Dermis blood vessel endothelial cell (primary cell): ENCODE measurements at regions not wholly inside any gene's neighbourhood (a gene's known extent, or its start where the extent isn't known, plus 50 kb on each side); places are given as distances from the start of the nearest gene placed in this dataset.

Source experiments
- DNase-seq: peaks from one replicate; pipeline ENCODE4 v3.0.0; 2010

- DNase-seq, result no peak
Measured at GRCh38 chr4:108520807-108521206, 99.6 kb upstream of the RPL34 start.

DNA sequence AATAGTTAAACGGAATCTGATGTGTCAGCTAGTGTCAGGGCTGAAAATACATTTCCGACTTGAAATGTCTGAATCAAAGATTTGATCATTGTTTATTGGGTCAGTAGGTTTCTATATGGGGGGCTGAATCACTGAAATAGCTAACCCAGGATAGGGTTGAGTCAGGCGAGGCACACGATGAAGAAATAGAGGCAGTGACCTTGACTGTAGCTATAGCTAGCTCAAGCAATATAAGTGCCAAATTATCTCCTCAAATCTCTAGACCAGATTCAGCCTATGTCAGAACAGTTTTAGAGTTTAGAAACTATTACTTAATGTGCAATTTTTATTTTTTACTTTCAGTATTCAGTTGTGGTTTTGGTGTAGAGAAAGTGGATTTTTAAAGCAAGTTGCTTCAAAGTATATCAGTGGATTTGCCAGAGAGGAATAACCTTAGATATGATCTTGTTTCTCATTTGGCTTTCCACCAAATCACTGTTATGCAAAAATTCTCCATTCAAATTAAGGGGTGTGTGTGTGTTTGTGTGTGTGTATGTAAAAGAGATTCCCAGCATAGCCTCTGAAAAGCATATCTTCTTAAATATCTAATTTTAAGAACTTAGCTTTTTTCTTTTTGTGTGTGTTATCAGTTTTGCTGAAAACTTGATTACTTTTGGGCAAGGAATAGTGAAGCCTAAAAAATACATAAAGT is 100.3 kb upstream of the RPL34 start:
- DNase-seq, result no peak

- no peak for DNase-seq
Measured at GRCh38 chr4:108519208-108519833, 101.1 kb upstream of the RPL34 start.

GRCh38 chr4:108512615-108513505 is 107.5 kb upstream of the RPL34 start:
- peak; percentile 60 for DNase-seq

- no peak for DNase-seq
Measured at GRCh38 chr4:108511618-108512017, 108.8 kb upstream of the RPL34 start.

GRCh38 chr4:108502356-108502755 is 118.0 kb upstream of the RPL34 start:
- DNase-seq, result no peak

GRCh38 chr4:108498925-108499324 is 121.5 kb upstream of the RPL34 start:
- DNase-seq, result no peak

DNA sequence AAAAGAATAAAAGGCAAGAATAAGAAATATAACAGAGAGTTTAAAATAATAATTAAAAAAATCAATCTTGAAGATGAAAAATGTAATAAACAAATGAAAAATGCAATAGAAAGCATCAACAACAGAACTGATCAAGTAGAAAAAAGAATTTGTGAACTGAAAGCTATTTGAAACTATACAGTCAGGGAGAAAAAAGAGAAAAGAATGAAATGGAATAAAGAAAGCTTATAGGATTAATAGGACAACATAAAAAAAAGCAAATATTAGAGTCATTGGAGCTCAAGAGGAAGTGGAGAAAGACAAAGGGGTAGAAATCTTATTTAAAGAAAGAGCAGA is 126.8 kb upstream of the RPL34 start:
- DNase-seq, result no peak

DNA sequence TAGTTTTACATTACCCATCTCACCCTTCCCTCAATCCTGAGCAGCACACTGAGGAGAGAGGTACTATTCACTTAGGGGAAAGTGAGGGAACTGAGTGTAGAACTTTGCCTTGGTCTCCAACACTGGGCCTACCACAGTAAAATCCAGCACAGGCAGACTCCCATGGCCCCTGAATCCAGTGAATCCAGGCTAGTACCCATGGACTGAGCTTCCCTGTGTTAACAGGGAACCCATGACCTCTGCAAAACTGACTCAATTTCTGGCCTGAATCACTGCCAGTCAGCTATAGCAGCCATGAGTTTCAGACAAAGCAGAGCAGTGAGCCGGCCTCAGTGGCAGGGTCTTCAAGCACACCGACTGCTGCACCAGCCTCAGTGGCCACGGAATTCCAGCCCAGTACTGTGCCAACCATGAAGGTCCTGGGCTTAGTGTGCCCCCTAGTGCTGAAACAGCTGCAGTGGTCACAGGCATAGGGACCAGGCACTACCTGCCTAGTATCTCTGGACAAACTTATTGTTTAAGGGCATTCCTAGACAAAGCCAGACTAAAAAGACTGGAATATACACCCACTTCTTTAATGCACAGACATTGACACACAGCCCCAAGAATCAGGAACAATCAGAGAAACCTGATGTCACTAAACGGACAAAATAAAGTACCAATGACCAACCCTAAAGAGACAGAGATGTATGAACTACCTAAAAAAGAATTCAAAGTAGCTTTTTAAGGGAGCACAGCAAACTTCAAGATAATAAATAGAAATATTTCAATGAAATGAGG is 127.4 kb upstream of the RPL34 start:
- DNase-seq, result peak; percentile 39

DNA sequence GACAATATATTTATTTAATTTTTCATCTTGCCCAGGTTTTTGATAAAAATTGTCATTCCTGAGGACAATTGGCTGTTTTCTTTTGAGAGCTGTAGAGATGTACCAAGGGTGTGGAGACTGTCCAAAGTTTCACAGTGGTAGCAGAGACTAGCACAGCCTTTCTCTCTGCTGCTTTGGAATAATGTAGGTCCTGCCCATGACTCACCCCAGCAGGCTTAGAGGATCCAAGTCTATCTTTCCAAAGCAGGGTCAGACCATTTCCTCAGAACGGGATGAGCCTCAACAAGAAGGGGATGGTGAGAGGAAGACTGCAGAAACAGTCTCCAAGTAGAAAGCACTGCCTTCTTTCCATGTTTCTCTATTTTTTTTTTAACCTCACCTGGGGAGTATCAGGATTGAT is 131.5 kb upstream of the RPL34 start:
- no peak for DNase-seq

DNA sequence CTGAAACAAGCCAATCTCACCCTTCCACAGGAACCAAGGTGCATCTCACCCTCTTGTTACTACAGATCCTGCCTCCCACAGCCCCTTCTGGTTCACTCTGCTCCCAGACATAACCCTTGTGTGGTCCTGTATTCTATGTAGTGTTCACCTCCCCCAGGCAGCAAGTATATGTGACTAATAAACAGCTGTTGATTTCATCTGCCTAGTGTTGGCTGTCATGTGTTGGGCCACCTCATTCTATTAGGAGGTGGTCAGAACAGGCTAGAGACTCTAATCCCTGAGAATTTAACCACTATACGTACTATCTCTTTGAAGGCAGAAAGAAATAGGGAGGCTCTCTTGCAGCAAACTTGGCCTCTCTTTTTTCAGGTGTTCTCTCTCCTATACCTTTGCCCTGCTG is 134.3 kb upstream of the RPL34 start:
- no peak for DNase-seq

GRCh38 chr4:108484187-108484586 is 136.2 kb upstream of the RPL34 start:
- no peak for DNase-seq

DNA sequence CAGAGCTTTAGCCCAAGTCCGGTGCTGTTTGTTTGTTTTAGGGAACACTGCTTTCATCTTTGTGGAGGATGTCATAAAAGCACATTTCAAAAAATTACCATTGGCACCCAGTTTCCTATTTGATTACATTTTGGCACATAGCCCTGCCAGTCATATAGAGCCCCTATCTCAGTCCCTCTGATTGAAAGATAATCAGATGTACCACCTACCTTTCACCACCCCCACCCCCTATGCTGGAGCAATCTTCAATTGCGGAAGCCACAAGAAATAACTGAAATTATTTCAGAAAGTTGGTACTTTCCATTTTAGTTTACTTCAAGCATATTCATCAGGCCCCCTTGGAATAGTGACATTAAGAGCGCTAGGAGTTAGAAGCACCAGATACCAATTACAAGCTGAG is 136.7 kb upstream of the RPL34 start:
- DNase-seq, result no peak

DNA sequence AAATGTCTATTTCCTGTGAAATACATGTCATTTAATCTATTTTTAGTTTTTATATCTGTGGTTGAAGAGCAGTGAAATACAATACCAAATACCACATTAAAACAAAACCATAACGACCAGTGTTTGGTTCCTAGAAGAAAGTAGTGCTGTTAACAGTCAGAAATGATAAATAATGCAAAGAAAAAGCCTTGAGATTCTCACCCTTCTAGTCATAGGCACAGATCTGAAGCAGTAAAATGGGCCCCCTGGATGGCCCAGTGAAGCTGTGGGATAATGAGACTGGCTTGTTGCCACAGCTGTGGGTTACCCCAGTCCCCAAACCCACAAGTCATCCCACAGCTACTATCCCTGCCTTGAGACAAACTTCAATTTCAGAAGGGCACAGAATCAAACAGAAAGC is 137.3 kb upstream of the RPL34 start:
- DNase-seq, result no peak

DNA sequence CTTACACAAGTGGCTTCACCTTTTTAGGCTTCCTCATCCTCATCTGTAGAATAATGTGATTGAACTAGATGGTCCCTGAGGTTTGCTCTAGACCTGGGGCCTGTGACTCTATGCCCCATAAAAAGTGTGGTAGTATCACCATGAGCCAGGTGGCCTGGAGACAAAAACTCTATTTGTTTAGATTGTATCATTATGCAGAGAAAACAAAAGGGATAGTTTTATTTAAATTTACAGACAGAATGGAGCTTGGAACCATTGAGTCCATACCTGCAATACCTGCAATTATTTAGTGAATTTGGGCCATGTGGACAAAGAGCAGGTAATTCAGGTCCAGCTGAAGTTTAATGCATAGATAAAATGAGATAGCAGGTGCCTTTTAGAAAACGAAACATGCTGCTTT is 139.5 kb upstream of the RPL34 start:
- DNase-seq, result no peak

DNA sequence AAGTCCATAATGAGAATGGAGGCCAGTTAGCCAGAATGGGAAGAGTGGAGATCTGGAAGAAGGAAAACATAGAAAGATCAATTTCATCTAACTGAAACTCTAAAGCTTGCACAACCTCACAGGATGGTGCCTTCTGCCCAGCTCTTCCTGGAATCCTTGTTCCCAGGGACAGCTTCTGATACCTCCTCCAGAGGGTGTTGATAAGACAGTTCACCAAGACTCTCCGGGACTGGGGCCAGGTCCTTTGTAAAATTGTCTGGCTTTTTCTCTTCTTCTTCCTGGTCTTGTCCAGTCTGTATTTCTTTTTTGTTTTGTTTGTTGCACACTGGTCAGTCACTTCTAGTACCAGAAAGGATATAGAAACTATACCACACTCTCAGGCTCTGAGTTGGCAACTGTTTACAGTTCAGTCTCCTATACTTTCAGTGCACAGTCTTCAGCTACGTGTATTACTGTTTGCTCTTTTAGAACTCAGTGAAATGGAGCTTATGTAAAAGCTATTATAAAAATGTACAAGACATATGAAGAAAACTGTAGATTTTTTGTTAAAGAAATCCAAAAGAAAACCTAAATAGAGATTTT is 142.8 kb upstream of the RPL34 start:
- no peak for DNase-seq

DNA sequence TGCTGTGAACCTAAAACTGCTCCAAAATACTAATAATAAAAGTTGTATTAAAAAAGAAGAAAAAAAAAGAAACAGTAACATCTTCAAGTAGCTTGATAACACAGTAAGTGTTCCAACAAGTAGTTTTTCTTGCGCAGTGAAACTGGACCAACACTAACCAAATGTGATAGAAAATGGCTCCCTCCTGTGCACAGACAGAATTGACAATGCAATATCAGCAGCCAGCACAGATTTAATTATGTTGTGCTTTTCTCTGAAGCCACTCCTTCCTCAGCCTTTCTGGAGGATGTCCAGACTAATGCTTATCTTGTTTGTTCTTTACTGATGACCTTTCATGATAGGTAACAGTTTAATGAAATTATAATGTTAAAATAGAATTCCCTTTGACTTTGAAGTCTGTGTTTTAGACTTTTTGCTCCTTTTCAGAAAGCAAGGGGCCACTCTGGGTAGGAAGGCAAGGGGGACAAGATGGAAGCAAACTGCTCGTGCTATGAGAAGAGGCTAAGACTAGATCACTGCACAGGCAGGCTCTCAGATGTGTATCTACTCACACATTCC is 147.1 kb upstream of the RPL34 start:
- DNase-seq, result no peak

DNA sequence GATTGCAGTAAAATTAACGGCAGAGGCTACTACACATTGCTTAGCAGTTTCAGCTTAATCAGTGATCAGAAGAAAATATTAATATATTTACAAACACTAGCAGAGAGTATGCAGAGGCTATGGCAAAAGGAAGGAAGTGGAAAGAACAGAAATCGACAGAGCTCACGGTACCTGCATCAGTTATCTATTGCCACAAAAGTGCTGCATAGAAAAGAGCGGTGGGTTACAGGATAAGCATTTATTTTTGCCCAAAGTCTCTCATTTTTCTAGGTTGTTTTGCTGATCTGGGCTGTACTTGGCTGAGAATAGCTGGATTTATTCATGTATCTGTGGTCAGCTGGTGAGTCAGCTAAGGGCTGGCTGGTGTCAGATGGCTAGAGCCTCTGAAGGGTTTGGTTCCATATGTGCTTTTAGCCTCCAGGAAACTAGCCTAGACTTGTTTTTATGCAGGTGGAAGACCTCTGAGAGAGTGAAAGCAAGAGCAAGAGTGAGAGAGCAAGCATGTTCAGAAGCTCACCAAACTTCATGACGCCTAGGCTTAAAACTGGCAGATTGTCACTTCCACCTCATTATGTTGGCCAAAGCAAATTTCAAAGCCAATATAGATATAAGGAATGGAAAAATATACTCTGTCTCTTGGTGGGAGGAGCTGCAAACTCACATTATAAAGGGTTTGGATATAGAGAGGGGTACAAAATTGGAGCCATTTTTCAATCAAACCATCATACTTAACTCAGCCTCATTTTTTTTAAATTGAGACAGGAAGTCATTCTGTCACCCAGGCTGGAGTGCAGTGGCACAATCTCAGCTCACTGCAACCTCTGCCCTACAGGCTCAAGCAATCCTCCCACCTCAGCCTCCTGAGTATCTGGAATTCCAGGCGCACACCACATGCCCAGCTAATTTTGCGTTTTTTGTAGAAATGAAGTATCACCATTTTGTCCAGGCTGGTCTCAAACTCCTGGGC is 153.2 kb upstream of the RPL34 start:
- no peak for DNase-seq

- no peak for DNase-seq
Measured at GRCh38 chr4:108465886-108466500, 154.4 kb upstream of the RPL34 start.

- no peak for DNase-seq
Measured at GRCh38 chr4:108458681-108459080, 161.7 kb upstream of the RPL34 start.

DNA sequence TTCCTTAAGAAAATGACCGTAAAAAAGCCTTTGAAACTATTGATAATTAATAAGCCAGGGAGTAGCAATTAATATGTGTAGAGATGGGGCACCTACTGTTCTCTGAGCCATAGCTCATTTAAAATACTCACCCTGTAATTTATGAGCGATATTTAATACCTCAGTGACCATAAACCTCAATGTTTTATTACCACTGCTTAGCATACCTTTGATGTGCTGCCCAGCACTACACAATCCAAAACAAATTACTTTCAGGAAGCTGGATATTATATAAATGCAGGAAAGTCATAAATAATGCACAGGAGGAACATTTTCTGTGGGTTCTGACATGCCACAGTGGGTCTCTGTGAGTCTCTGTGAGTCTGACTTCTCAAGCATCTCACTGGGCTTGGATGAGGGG is 166.1 kb upstream of the RPL34 start:
- no peak for DNase-seq
